ENCODE measurements at regions not wholly inside any gene's neighbourhood (a gene's known extent, or its start where the extent isn't known, plus 50 kb on each side); places are given as distances from the start of the nearest gene placed in this dataset.

DNA sequence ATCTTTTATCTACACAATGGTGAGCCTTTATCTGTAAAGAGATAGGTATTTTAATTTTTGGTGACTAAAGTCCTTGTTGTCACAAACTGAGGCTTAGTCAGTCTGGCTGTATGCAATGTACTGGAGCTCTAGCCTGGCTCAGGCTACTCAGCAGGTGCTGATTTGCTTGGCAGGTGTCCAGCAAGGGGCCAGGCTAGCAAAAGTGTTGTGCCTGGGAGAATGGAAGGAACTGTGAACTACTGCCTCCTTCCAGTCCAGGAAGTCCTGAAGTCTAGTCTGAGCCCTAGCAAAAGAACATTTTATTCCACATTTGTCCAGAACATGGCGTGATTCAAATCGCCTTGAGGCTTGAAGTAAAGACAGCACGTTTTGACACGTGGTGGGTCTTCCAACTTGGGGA lies 260.5 kb downstream of the CCDC85A start:
- Mint-ChIP-seq H3K4me1 (no peaks in the 10 kb centered on the region), H3K36me3 (ENCODE audit: low read depth) (no peaks in the 10 kb centered on the region), H3K27ac (no peak overlapping the region), H3K27me3 (no peaks in the 10 kb centered on the region), H3K4me3 (no peak overlapping the region)
- ATAC-seq = no peak
- no peaks in the 10 kb centered on the region for H3K9me3 ChIP-seq (ENCODE audit: control insufficient read depth, low read length, poor library complexity, severe bottlenecking)
- DNase-seq = no peak

DNA sequence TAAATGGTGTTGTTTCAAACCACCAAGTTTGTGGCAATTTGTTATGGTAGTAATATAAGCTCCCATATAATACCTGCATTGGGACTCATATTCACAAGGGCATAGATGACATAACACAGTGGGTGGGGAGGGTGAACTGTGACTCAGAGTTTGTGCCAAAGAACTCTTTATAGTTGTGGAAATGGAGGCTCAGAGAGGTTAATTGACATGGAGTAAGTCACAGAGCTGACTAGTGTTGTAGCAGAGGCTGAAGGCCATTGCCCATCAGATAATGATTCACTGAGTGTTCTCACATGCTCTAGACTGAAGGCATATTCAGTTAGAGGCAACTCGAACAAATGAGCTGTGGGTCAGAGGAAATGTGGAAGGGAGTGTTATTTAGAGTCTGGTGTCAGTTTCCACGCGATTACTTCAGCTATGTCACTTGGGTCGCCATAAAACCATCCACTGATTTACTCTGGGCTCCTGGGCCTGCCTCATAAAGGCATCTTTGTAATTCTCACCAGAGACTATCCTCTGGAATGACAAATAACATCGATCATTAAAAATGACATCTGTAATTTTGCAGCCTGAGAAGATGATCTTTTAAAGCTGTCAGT lies 264.7 kb downstream of the CCDC85A start:
- H3K9me3 ChIP-seq (ENCODE audit: control insufficient read depth, low read length, poor library complexity, severe bottlenecking) = no peaks in the 10 kb centered on the region
- no peak overlapping the region for H3K4me3 Mint-ChIP-seq
- no peaks in the 10 kb centered on the region for H3K36me3 Mint-ChIP-seq (ENCODE audit: low read depth)
- H3K27ac Mint-ChIP-seq = no peak overlapping the region
- no peaks in the 10 kb centered on the region for H3K4me1 Mint-ChIP-seq
- ATAC-seq (no peak), DNase-seq (no peak)
- H3K27me3 Mint-ChIP-seq = no peaks in the 10 kb centered on the region

DNA sequence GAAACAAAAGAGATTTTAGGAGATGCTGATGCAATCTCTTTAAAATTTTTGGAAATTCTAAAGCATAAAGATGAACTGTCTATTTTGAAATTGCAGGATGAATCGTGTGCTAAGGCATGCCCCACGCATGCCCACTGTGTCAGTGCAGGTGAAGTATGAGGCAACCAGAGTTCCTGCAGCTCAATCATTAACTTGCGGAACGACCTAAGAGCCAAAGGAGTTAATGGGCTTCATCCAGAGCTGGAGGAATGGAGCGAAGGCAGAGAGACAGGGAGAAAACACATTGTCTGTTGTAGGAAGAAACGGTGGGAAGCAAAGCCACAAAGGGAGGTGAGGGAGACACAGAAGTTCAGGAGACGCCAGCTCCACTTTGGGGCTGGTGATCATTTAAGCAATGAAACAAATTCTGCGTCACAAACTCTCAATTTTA lies 265.2 kb downstream of the CCDC85A start:
- H3K36me3 Mint-ChIP-seq (ENCODE audit: low read depth) = no peaks in the 10 kb centered on the region
- H3K9me3 ChIP-seq (ENCODE audit: control insufficient read depth, low read length, poor library complexity, severe bottlenecking) = no peaks in the 10 kb centered on the region
- DNase-seq = no peak
- ATAC-seq = no peak
- H3K27me3 Mint-ChIP-seq = no peaks in the 10 kb centered on the region
- no peak overlapping the region for H3K4me3 Mint-ChIP-seq
- H3K27ac Mint-ChIP-seq = no peak overlapping the region
- no peaks in the 10 kb centered on the region for H3K4me1 Mint-ChIP-seq

DNA sequence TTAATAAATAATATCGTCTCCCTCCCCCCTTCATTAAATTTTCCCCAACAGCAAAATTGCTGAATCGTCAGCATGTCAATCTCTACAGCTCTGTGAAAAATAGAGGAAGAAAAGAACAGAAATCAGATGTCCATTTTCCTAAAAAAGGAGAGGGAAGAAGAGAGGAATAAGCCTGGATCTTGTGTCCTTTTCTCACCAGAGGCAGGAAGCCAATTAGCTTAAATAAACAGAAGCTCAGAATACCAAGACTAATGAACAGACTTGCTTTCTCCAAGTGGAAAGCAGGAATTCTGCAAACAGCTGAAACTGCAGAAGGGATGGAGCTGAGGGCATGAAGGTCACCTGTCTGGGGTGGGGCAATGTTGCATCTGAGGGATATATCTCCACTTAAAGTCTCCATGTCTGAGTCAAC lies 265.7 kb downstream of the CCDC85A start:
- Mint-ChIP-seq H3K4me3 (no peak overlapping the region), H3K36me3 (ENCODE audit: low read depth) (no peaks in the 10 kb centered on the region), H3K27ac (no peak overlapping the region), H3K27me3 (no peaks in the 10 kb centered on the region), H3K4me1 (no peaks in the 10 kb centered on the region)
- DNase-seq = no peak
- no peaks in the 10 kb centered on the region for H3K9me3 ChIP-seq (ENCODE audit: control insufficient read depth, low read length, poor library complexity, severe bottlenecking)
- ATAC-seq = no peak

DNA sequence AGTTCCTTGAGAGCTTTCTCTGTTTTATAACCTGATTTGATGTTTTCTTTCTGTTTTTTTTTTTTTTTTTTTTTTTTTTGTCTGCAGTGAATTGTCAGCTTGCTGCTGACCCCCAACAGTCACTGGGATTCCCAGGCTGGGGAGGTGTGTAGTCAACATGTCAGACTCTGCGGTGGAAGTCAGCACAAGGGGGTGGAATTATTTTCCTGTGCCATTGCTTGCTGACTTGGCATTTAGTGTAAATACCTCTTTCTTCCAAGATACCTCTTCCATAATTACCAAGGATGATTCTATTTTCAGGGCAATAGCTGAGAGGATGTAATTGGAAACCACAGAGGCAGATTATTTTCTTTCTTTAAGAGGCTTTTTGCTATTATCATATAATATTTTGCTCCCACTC lies 266.3 kb downstream of the CCDC85A start:
- no peak for ATAC-seq
- Mint-ChIP-seq H3K27ac (no peak overlapping the region), H3K4me1 (no peaks in the 10 kb centered on the region), H3K36me3 (ENCODE audit: low read depth) (no peaks in the 10 kb centered on the region), H3K4me3 (no peak overlapping the region), H3K27me3 (no peaks in the 10 kb centered on the region)
- DNase-seq = no peak
- H3K9me3 ChIP-seq (ENCODE audit: control insufficient read depth, low read length, poor library complexity, severe bottlenecking) = no peaks in the 10 kb centered on the region

DNA sequence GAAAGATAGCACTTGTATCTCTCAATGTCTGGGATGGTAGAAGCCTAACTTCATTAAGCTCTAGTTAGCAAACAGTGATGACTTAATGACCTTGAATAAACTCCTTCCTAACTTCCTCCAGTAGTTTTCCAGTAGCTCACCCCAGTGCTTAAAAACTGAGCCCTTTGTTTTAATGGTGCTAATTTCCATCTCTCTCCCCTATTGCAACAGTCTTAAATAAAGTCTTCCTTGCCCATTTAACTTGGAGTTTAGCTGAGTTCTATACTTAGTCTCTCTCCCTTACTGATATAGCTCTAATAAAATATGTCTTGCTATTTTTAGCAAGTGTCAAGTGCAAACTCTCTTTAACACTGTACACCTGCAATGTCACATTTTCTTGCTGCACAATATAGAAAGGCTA lies 267.0 kb downstream of the CCDC85A start:
- Mint-ChIP-seq H3K36me3 (ENCODE audit: low read depth) (no peaks in the 10 kb centered on the region), H3K4me3 (no peak overlapping the region), H3K4me1 (no peaks in the 10 kb centered on the region), H3K27ac (no peak overlapping the region), H3K27me3 (no peaks in the 10 kb centered on the region)
- no peaks in the 10 kb centered on the region for H3K9me3 ChIP-seq (ENCODE audit: control insufficient read depth, low read length, poor library complexity, severe bottlenecking)
- ATAC-seq (no peak), DNase-seq (no peak)

DNA sequence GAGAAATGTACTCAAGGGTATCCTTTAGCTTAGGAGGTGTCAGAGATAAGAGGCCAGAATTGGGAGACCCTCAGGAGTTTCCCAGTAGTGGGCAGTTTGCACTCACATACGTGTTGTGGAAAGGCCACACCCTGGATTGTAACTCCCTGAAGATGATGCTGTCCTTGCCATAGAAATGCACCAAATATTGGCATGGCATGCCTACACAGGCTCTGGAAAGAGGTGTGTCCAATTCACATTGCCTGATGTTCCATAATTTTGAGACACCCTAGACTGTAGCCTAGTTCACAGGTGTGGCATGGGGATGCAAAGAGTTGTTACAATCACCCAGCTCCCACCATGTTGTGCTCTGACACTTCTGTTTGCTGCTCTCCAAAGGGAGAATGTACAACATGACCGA lies 271.9 kb downstream of the CCDC85A start:
- Mint-ChIP-seq H3K36me3 (ENCODE audit: low read depth) (no peaks in the 10 kb centered on the region), H3K27me3 (no peaks in the 10 kb centered on the region), H3K4me1 (no peaks in the 10 kb centered on the region), H3K4me3 (no peak overlapping the region), H3K27ac (no peak overlapping the region)
- ATAC-seq (no peak), DNase-seq (no peak)
- H3K9me3 ChIP-seq (ENCODE audit: control insufficient read depth, low read length, poor library complexity, severe bottlenecking) = no peaks in the 10 kb centered on the region

DNA sequence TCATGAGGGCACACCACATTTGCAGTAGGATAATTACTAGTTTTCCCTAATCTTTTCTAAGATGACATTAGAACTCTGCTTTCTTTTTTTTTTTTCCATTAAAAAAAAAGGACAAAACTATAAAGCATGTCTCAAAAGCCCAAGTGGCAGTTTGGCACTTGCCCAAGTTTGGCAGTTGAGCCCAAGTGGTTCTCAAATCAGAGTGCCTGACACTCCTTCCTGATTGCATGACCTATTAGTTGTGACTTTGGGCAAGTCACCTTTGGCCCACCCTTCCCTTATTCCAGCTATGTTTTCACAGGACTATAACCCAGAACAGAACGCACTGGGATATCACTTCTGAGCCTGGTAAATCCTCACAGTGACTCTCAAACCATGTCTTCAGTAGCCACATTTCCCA lies 273.0 kb downstream of the CCDC85A start:
- Mint-ChIP-seq H3K27ac (no peak overlapping the region), H3K4me3 (no peak overlapping the region), H3K36me3 (ENCODE audit: low read depth) (no peaks in the 10 kb centered on the region), H3K27me3 (no peaks in the 10 kb centered on the region), H3K4me1 (no peaks in the 10 kb centered on the region)
- ATAC-seq (no peak), DNase-seq (no peak)
- no peaks in the 10 kb centered on the region for H3K9me3 ChIP-seq (ENCODE audit: control insufficient read depth, low read length, poor library complexity, severe bottlenecking)

DNA sequence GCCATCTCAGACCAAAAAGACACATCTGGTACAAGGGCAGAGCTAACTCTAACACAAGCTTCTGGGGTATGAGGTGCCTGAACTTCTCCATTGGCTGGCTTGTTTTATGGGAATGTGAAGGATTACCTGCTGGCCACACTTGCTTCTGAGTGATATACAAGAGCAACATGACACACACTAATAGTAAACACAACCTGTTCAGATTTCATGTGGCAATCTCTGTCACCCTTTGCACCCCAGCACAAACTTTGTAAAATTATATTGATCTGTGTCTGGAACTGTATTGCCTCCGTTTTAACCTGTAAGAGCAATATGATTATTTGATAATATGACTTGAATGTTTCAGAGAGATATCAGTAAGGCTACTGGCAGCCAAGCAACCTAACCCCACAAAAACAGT lies 276.7 kb downstream of the CCDC85A start:
- H3K9me3 ChIP-seq (ENCODE audit: control insufficient read depth, low read length, poor library complexity, severe bottlenecking) = no peaks in the 10 kb centered on the region
- DNase-seq = no peak
- Mint-ChIP-seq H3K4me1 (no peaks in the 10 kb centered on the region), H3K36me3 (ENCODE audit: low read depth) (no peaks in the 10 kb centered on the region), H3K27ac (no peak overlapping the region), H3K4me3 (no peak overlapping the region), H3K27me3 (no peaks in the 10 kb centered on the region)
- no peak for ATAC-seq

DNA sequence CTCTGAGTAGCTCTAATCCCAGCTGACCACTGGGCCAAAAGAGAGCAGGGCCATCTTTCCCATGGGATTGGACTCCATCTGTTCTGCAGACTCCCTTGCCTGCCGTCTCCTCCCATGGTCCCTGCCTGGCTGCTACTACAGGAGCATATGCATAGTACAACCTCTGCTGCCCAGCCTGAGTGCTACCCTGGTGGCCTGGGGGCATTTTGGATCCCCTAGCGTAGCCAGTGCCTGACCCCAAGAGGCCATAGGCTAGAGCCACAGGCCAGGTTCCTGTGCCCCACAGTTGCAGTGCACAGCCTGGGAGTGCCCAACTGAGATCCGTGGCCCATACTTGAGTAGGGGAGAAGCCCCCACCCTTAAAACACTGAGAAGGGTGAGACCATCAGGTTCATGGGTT lies 280.3 kb downstream of the CCDC85A start:
- H3K4me1 Mint-ChIP-seq = no peaks in the 10 kb centered on the region

DNA sequence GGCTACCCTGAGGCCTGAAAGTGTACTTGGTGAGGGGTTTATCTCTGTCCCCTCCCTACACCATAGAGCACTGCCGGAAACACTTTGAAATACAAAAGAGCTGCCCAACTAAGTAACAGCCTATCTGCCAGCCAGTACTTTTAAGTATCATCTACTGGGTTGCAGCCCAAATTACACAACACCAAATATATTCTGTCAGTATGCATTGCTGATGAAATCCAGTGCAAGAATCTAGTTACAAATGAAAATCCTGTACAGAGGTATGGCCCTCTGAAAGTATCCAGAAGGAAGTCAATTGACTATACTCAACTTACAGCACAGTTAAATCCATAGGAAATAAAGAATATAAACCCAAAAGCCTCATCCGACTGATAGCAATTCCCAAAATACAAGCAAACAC lies 280.8 kb downstream of the CCDC85A start:
- ATAC-seq = no peak
- Mint-ChIP-seq H3K27me3 (no peaks in the 10 kb centered on the region), H3K4me1 (no peaks in the 10 kb centered on the region), H3K36me3 (ENCODE audit: low read depth) (no peaks in the 10 kb centered on the region), H3K27ac (no peak overlapping the region), H3K4me3 (no peak overlapping the region)
- no peaks in the 10 kb centered on the region for H3K9me3 ChIP-seq (ENCODE audit: control insufficient read depth, low read length, poor library complexity, severe bottlenecking)
- DNase-seq = no peak

More for the DNA sequence above, 280.3 kb downstream of the CCDC85A start:
- H3K36me3 Mint-ChIP-seq (ENCODE audit: low read depth) = no peaks in the 10 kb centered on the region
- H3K27me3 Mint-ChIP-seq = no peaks in the 10 kb centered on the region
- ATAC-seq = no peak
- no peak for DNase-seq
- no peak overlapping the region for H3K4me3 Mint-ChIP-seq
- no peak overlapping the region for H3K27ac Mint-ChIP-seq
- no peaks in the 10 kb centered on the region for H3K9me3 ChIP-seq (ENCODE audit: control insufficient read depth, low read length, poor library complexity, severe bottlenecking)

DNA sequence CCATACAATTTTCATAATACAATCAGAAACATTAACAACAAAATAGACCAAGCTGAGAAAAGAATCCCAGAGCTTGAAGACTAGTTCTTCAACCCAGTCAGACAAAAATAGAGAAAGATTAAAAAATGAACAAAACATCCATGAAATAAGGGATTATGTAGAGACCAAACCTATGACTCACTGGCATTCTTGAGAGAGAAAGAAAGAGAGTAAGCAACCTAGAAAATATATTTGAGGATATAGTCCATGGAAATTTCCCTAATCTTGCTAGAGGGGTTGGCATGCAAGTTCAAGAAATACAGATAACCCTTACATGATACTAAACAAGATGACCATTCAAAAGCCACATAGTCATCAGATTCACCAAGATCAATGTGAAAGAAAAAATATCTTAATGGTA lies 281.7 kb downstream of the CCDC85A start:
- ATAC-seq = no peak
- DNase-seq = no peak
- Mint-ChIP-seq H3K27ac (no peak overlapping the region), H3K4me3 (no peak overlapping the region), H3K27me3 (no peaks in the 10 kb centered on the region), H3K4me1 (no peaks in the 10 kb centered on the region), H3K36me3 (ENCODE audit: low read depth) (no peaks in the 10 kb centered on the region)
- no peaks in the 10 kb centered on the region for H3K9me3 ChIP-seq (ENCODE audit: control insufficient read depth, low read length, poor library complexity, severe bottlenecking)

DNA sequence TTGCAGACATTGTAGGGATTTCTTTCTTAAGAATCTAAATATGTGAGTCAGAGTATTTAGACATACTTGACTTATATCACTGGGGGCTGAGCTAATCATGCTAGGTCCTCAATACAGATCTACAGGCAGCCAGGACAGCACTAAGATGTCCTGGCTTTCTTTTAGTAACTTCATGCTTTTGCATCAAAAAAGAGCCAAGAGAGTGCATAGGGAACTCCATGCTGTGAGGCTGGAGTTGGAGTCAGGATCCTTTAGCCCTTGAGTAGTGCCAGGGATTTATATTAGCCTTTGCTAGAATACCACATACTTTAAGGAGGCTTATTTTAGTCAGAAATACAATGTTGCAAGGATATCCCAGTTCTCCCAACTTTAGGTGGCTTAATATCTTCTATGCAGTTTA lies 289.7 kb downstream of the CCDC85A start:
- Mint-ChIP-seq H3K27me3 (no peaks in the 10 kb centered on the region), H3K4me1 (no peaks in the 10 kb centered on the region), H3K4me3 (no peak overlapping the region), H3K36me3 (ENCODE audit: low read depth) (no peaks in the 10 kb centered on the region), H3K27ac (no peak overlapping the region)
- H3K9me3 ChIP-seq (ENCODE audit: control insufficient read depth, low read length, poor library complexity, severe bottlenecking) = no peaks in the 10 kb centered on the region
- no peak for ATAC-seq
- no peak for DNase-seq

DNA sequence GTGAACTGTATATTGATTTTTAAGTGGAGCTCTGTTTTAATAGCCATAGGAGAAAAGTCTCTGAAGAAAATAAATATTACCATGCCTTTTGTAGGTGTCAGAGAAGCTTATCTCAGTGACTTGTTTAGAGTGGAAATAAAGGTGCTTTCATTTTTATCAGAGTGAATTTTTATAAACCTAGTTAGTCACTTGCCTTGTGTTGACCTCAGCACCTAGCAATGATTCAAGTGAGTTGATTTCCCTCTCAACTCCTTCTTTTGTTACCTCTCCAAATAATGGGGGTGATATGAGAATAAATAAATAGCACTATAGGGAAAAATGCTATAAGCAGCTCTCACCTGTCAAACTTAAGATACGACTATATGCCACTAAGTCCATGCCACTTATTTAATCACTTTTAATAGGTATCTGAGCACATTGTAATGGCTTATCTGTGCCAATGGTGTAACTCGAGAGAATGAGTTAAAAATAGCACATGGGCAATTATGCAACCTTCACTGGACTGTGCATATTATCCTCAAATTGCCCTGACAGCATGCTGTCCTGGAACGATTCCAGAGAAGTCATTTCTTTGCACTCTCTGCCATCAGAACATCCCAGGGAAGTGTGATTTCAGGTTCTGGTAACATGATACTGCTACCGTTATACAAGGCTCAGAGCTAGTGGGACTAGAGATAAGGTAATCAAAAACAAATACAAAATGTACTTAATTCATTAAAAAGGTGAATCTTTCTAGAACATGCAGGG lies 290.8 kb downstream of the CCDC85A start:
- Mint-ChIP-seq H3K27me3 (no peaks in the 10 kb centered on the region), H3K4me3 (no peak overlapping the region), H3K4me1 (no peaks in the 10 kb centered on the region), H3K36me3 (ENCODE audit: low read depth) (no peaks in the 10 kb centered on the region), H3K27ac (no peak overlapping the region)
- no peak for ATAC-seq
- no peaks in the 10 kb centered on the region for H3K9me3 ChIP-seq (ENCODE audit: control insufficient read depth, low read length, poor library complexity, severe bottlenecking)
- DNase-seq = no peak

Data from T-helper 17 cell (primary cell).